Hepatocyte (in vitro differentiated cells): ENCODE measurements at regions not wholly inside any gene's neighbourhood (a gene's known extent, or its start where the extent isn't known, plus 50 kb on each side); places are given as distances from the start of the nearest gene placed in this dataset.
A peak's percentile ranks its signal among the peaks of the same experiment; 100 is the strongest.

Experiments used
- DNase-seq: peaks from one replicate; pipeline ENCODE4 v3.0.0-alpha.2; 2016; ENCODE audit warnings: low spot score
- H2AFZ ChIP-seq: fragments of 200-600 bp; sonication (generic); 2 replicates; pipeline ENCODE4 v1.6.0; 2016; ENCODE audit warnings: antibody characterized with exemption, mild to moderate bottlenecking
- H3K27ac ChIP-seq: fragments of 200-600 bp; sonication (generic); 2 replicates; pipeline ENCODE4 v1.5.1; 2016; ENCODE audit warnings: mild to moderate bottlenecking
- H3K27me3 ChIP-seq: fragments of 200-600 bp; sonication (generic); 2 replicates; pipeline ENCODE4 v1.6.1; 2016
- H3K36me3 ChIP-seq: fragments of 200-600 bp; sonication (generic); replicated peaks from 2 replicates; pipeline ENCODE4 v1.5.1; 2016; ENCODE audit warnings: low read depth; ENCODE audit not compliant: insufficient read depth
- H3K4me1 ChIP-seq: fragments of 200-600 bp; sonication (generic); 2 replicates; pipeline ENCODE4 v1.5.1; 2016; ENCODE audit warnings: mild to moderate bottlenecking, moderate library complexity; ENCODE audit not compliant: insufficient read depth
- H3K4me2 ChIP-seq: fragments of 200-600 bp; sonication (generic); 2 replicates; pipeline ENCODE4 v1.6.0; 2016
- H3K4me3 ChIP-seq: fragments of 200-600 bp; sonication (generic); 2 replicates; pipeline ENCODE4 v1.5.1; 2016; ENCODE audit warnings: mild to moderate bottlenecking
- H3K79me2 ChIP-seq: fragments of 200-600 bp; sonication (generic); 2 replicates; pipeline ENCODE4 v1.6.0; 2017; ENCODE audit warnings: mild to moderate bottlenecking
- H3K9me2 ChIP-seq: fragments of 200-600 bp; sonication (generic); replicated peaks from 2 replicates; pipeline ENCODE4 v1.6.0; 2017; ENCODE audit warnings: mild to moderate bottlenecking; ENCODE audit not compliant: insufficient read depth
- H3K9me3 ChIP-seq: fragments of 200-600 bp; sonication (generic); 2 replicates; pipeline ENCODE4 v1.5.1; 2016; ENCODE audit warnings: low read depth, mild to moderate bottlenecking
- H4K20me1 ChIP-seq: fragments of 200-600 bp; sonication (generic); 2 replicates; pipeline ENCODE4 v1.6.0; 2016; ENCODE audit warnings: mild to moderate bottlenecking; ENCODE audit not compliant: insufficient read depth, poor library complexity, severe bottlenecking
- EZH2 ChIP-seq: fragments of 200-600 bp; sonication (generic); IDR thresholded peaks from 2 replicates; pipeline ENCODE4 v1.6.1; 2016; ENCODE audit warnings: antibody characterized with exemption, mild to moderate bottlenecking, borderline replicate concordance
- EZH2phosphoT487 ChIP-seq: fragments of 200-600 bp; sonication (generic); IDR thresholded peaks from one replicate; pipeline ENCODE4 v1.6.1; 2018; ENCODE audit warnings: antibody characterized with exemption, mild to moderate bottlenecking, low read depth, moderate library complexity; ENCODE audit not compliant: unreplicated experiment, severe bottlenecking
- WGBS: methylation state at CpG from one replicate; pipeline ENCODE4 v1.1.6; 2016; ENCODE audit warnings: low lambda C conversion rate; ENCODE audit errors: missing lambda C conversion rate; 5-methylcytosine and 5-hydroxymethylcytosine counted together
- TF ChIP-seq, protein P1 (sequence below): fragments of 200-600 bp; sonication (generic); IDR thresholded peaks from 2 replicates; pipeline ENCODE4 v1.5.1; 2016; ENCODE audit warnings: antibody characterized with exemption, mild to moderate bottlenecking; ENCODE audit not compliant: poor library complexity

DNA sequence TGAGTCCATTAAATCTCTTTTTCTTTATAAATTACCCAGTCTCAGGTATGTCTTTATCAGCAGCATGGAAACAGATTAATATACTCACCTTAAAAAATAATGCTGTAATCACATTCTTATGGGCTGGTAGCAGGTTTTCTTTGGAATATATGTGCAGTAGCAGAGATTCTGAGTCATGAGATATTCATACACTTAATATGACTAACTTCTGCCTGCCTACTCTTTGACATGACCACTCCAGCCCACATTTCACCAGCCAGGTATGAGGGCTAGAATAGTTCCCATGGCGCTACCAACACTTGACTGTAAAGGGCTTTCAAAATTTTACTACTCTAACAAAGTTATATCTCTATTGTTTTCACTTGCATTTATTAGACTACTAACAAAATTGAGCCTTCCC is 74.1 kb upstream of the GHR start:
- no peaks in the 10 kb centered on the region for H3K27me3 ChIP-seq
- WGBS, result 77% methylated on average over 1 of the region's 1 CpG
- no peaks in the 10 kb centered on the region for H3K79me2 ChIP-seq
- no peaks in the 10 kb centered on the region for H4K20me1 ChIP-seq
- no peaks in the 10 kb centered on the region for H3K4me1 ChIP-seq
- H3K9me2 ChIP-seq, result no peaks in the 10 kb centered on the region
- H2AFZ ChIP-seq, result no peak overlapping the region
- no peak for TF ChIP-seq EZH2
- TF ChIP-seq, protein P1, sequence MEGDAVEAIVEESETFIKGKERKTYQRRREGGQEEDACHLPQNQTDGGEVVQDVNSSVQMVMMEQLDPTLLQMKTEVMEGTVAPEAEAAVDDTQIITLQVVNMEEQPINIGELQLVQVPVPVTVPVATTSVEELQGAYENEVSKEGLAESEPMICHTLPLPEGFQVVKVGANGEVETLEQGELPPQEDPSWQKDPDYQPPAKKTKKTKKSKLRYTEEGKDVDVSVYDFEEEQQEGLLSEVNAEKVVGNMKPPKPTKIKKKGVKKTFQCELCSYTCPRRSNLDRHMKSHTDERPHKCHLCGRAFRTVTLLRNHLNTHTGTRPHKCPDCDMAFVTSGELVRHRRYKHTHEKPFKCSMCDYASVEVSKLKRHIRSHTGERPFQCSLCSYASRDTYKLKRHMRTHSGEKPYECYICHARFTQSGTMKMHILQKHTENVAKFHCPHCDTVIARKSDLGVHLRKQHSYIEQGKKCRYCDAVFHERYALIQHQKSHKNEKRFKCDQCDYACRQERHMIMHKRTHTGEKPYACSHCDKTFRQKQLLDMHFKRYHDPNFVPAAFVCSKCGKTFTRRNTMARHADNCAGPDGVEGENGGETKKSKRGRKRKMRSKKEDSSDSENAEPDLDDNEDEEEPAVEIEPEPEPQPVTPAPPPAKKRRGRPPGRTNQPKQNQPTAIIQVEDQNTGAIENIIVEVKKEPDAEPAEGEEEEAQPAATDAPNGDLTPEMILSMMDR, result no peak
- TF ChIP-seq EZH2phosphoT487, result no peak
- H3K4me3 ChIP-seq, result no peak overlapping the region
- no peak overlapping the region for H3K4me2 ChIP-seq
- no peak for DNase-seq
- H3K27ac ChIP-seq, result no peak overlapping the region
- no peaks in the 10 kb centered on the region for H3K9me3 ChIP-seq
- H3K36me3 ChIP-seq, result no peaks in the 10 kb centered on the region

DNA sequence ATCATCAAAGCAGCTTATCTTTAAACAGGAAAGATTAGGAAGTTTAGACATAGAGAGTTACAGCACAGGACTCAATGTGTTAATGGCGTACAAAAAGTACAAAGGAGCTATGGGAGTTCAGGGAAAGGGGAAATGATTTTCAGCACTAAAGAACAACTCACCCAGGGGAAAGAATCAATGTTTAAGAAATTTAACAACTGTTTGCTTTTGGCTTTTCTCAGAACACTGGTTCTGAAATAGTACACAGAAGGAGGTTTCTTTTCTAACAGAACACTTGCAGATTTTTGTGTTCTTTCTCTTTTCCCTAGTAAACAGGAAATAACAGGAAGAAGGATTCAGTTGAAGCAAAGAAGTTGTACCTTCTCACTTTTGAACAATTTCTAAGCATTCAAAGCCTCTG is 71.3 kb upstream of the GHR start:
- WGBS, result 77% methylated on average over 1 of the region's 1 CpG
- H3K9me2 ChIP-seq, result no peaks in the 10 kb centered on the region

DNA sequence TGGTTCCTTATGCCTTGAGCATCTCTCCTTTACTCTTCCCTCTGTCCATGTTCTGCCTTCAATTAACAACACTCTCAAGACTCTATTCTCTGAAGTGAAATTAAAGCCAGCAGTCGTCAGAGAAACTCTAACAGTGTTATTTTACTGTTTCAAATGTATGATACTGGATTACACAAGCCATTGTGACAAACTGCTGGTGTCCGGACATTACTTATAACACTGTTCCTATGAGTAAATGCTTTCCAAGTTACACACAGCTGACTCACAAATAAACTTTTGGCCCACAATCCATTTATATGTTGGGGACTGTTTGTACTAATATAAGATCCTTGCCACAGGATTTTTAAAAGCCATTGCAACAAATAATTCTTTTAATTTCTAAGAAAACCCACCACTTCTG is 63.2 kb upstream of the GHR start:
- Histone ChIP-seq H3K4me2 (no peak overlapping the region), H4K20me1 (no peaks in the 10 kb centered on the region), H3K27ac (no peak overlapping the region), H3K4me1 (no peaks in the 10 kb centered on the region), H3K4me3 (no peak overlapping the region), H3K9me3 (no peaks in the 10 kb centered on the region), H2AFZ (no peak overlapping the region), H3K9me2 (no peaks in the 10 kb centered on the region), H3K36me3 (no peaks in the 10 kb centered on the region), H3K79me2 (no peaks in the 10 kb centered on the region), H3K27me3 (peaks cover 3% of the 10 kb centered on the region)
- WGBS, result 55% methylated on average over 2 of the region's 2 CpGs
- no peak for DNase-seq
- TF ChIP-seq, protein P1, result no peak
- TF ChIP-seq EZH2phosphoT487 (no peak), EZH2 (no peak)

More for the DNA sequence above, 71.3 kb upstream of the GHR start:
- H3K9me3 ChIP-seq, result no peaks in the 10 kb centered on the region
- peak overlapping the region; percentile 12 for H3K27ac ChIP-seq
- H3K79me2 ChIP-seq, result no peaks in the 10 kb centered on the region
- no peaks in the 10 kb centered on the region for H4K20me1 ChIP-seq
- DNase-seq, result no peak
- no peaks in the 10 kb centered on the region for H3K27me3 ChIP-seq
- H3K4me1 ChIP-seq, result no peaks in the 10 kb centered on the region
- no peaks in the 10 kb centered on the region for H3K36me3 ChIP-seq
- no peak overlapping the region for H2AFZ ChIP-seq
- H3K4me2 ChIP-seq, result no peak overlapping the region
- H3K4me3 ChIP-seq, result no peak overlapping the region
- no peak for TF ChIP-seq EZH2

DNA sequence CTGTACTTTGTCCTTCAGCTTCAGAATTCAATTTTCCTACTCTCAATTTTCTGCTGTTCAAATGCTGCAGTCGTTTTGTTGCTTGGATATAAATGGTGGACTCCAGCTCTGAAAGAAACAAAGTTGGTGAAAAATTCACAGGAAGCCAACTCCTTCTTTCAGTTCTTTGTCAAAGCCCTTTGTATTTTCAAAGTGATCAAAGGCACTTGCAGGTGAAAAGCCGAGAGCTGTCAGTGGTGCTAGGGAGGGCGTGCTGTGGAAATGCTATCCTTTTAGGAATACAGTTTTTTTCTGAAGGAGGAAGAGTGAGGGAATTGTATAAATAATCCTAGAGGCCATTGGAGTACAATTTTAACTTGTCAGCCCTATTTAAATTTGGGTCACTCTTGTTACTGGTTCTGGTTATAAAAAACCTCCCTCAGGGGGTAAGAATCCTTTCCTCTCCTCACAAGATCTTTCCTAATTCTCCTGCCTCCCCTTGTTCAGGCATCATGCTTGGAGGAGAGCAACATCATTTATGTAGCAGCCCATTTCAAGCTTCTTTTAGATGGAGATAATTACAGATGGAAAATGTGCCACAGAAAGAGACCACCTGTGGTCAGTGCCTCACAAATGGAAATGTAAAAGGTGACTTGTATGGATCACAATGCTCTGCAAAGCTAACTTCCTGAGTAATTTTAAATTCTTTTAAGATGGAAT is 62.5 kb upstream of the GHR start:
- Histone ChIP-seq H3K27me3 (peaks cover 3% of the 10 kb centered on the region), H3K4me2 (no peak overlapping the region), H3K79me2 (no peaks in the 10 kb centered on the region), H3K4me1 (no peaks in the 10 kb centered on the region), H3K9me2 (no peaks in the 10 kb centered on the region), H3K36me3 (no peaks in the 10 kb centered on the region), H3K9me3 (no peaks in the 10 kb centered on the region), H3K4me3 (no peak overlapping the region), H4K20me1 (no peaks in the 10 kb centered on the region), H2AFZ (no peak overlapping the region), H3K27ac (no peak overlapping the region)
- TF ChIP-seq, protein P1, result no peak
- TF ChIP-seq EZH2, result no peak
- TF ChIP-seq EZH2phosphoT487, result no peak
- no peak for DNase-seq
- WGBS, result 25% methylated on average over 3 of the region's 3 CpGs
